ENCODE measurements at regions not wholly inside any gene's neighbourhood (a gene's known extent, or its start where the extent isn't known, plus 50 kb on each side); places are given as distances from the start of the nearest gene placed in this dataset.
"Not testable (repeated sequence)": the region's sequence is repeated elsewhere in the genome, so short reads cannot be mapped to it uniquely, and the experiment has no call there.

- peak in 1 of 2 experiments; percentile 22 for DNase-seq
These were observed 609.7 kb downstream of the SLC16A7 start for GRCh38 chr12:60205500-60205899.

GRCh38 chr12:60209521-60209920 lies 613.7 kb downstream of the SLC16A7 start:
- no peak for DNase-seq

DNA sequence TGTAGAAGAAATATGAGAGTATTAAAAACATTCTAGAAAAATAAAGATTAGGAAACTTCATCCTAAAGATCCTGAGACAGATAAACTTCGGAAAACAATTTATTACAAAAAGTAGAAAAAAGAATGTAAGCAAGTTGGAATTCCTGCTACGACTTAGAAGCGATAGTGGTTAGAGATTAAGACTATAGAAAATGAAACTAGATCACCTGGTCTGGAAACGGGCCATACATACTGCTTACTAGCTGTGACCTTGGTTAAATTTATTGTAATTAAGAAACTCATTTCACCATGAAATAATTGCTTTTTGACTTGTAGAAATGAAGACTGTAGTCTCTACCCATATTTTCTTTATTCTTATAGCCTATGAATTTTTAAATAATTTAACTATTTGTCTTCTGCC lies 614.1 kb downstream of the SLC16A7 start:
- DNase-seq = no peak

DNA sequence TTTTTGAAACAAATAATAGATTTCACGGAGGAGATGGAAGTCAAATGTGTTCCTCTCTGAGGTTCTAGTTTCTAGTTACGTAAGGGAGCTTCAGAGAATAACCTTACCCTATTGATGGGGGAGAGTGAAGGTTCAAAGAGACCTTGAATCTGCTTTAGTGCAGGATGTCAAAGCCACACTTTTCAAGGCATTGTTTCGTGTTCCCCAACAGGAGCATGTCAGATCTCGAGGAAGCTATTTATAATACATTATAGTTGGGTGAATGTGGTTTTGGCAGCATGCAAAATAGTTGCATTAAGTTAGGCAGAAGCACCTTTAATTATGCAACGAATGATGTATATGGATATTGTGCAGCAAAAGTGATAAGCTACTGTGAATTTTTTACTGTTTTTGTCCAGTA lies 614.9 kb downstream of the SLC16A7 start:
- no peak for DNase-seq

- no peak for DNase-seq
These were observed 615.4 kb downstream of the SLC16A7 start for GRCh38 chr12:60211244-60211643.

- DNase-seq = no peak
These were observed 616.6 kb downstream of the SLC16A7 start for GRCh38 chr12:60212159-60213000.

- DNase-seq = not testable (repeated sequence)
These were observed 617.4 kb downstream of the SLC16A7 start for GRCh38 chr12:60213272-60213671.

- DNase-seq = no peak
These were observed 620.4 kb downstream of the SLC16A7 start for GRCh38 chr12:60216226-60216625.

- DNase-seq = no peak
These were observed 627.4 kb downstream of the SLC16A7 start for GRCh38 chr12:60223242-60223641.

DNA sequence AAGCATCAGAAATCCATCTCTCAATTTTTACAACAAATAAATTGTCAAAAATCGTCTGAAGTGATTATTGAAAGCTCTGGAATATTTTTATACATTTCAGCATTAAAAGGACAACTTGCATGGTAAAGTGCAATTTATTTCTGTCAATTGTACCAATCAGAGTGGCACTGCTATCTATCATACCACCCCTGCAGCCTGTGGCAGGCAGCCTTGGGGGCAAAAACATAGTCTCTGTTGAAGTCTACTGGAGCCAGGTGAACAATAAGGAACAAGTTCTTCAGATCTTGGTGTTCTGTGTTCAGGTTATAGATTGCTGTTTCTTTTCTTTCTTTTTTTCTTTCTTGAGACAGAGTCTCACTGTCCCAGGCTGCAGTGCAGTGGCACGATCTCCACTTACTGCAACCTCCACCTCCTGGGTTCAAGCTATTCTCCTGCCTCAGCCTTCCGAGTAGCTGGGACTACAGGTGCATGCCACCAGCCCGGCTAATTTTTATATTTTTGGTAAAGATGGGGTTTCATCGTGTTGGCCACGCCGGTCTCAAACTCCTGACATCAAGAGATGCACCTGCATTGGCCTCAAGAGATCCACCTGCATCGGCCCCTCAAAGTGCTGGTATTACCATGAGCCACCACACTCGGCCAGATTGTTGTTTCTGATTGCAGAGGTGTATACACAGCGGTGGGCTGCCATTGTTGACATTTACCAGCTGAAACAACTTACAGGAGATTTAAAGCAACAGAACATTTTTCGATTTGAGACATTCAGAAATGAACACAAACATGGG lies 629.6 kb downstream of the SLC16A7 start:
- no peak for DNase-seq

- DNase-seq = no peak
These were observed 632.1 kb downstream of the SLC16A7 start for GRCh38 chr12:60227916-60228315.

DNA sequence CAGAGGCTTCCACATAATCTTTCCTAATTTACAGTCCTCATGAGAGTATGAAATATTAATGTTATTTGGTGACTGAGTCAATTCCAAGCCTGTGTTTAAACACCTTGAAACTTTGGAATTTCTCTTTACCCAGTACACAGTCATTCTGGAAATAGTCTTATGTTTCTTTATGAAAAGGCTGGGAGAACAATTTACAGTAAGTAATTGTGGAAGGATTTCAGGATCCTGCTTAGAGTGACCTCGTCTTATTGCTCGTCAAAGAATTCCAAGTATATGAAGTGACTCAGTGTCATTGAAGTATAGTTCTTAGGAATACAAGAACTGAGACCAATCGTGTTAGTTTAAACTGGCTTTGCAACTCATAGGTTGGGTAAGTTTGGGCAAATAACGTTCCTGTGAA lies 634.2 kb downstream of the SLC16A7 start:
- DNase-seq = no peak

- DNase-seq = no peak
These were observed 635.5 kb downstream of the SLC16A7 start for GRCh38 chr12:60231303-60231702.

DNA sequence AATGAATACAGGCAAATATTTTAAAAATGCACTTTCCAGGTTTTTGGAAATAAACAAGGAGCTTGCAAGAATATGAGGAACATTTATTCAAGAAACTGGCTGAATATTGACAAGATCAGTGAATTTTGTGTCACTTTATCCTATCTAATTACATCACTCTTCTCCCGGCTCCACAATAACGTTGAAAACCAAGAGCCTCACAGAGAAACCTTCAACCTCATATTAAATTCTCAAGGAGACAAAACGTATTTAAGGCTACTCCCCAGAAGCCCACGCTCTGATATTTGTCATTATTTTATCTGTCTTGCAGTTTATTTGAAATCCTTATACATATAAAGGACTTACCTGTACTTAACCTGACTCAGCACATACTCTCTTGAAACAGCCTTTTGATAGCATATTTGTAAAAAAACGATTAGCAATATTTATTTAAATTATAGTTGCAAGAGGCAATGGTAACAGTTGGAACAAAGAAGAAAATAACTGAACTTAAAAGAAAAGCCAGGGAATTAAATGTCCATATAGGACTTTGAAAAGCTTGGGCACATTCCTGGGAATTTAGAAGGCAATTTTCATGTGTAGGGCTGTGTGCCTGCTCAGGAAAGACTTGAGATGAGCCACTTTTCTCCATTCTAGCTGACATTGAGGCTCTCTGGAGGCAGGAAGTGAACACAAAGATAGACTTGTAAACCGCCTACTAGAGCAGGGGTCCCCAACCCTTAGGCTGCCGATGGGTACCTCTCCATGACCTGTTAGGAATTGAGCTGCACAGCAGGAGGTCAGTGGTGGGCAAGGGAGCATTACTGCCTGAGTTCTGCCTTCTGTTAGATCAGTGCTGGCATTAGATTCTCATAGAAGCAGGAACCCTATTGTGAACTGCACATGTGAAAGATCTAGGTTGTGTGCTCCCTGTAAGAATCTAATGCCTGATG lies 636.4 kb downstream of the SLC16A7 start:
- no peak for DNase-seq

- not testable (repeated sequence) for DNase-seq
These were observed 638.9 kb downstream of the SLC16A7 start for GRCh38 chr12:60234611-60235195.

- DNase-seq = no peak
These were observed 639.4 kb downstream of the SLC16A7 start for GRCh38 chr12:60235261-60235660.

DNA sequence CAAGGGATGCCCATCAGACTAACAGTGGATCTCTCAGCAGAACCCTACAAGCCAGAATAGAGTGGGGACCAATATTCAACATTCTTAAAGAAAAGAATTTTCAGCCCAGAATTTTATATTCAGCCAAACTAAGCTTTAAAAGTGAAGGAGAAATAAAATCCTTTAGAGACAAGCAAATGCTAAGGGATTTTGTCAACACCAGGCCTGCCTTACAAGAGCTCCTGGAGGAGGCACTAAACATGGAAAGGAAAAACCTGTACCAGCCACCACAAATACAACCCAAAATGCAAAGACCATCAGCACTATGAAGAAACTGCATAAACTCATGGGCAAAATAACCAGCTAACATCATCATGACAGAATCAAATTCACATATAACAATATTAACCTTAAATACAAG lies 640.6 kb downstream of the SLC16A7 start:
- DNase-seq = not testable (repeated sequence)

DNA sequence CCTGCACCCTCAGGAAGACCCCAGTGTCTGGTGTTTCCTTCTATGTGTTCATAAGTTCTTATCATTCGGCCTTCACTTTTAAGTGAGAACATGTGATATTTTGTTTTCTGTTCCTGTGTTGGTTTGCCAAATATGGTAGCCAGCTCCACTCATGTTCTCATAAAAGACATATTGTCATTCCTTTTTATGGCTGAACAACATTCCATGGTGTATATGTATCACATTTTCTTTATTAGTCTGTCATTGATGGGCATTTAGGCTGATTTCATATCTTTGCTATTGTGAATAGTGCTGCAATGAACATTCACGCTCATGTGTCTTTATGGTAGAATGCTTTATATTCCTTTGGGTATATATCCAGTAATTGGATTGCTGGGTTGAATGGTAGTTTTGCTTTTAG lies 645.1 kb downstream of the SLC16A7 start:
- DNase-seq = no peak

- DNase-seq = no peak
These were observed 655.3 kb downstream of the SLC16A7 start for GRCh38 chr12:60251091-60251490.

GRCh38 chr12:60252359-60253096 lies 656.7 kb downstream of the SLC16A7 start:
- DNase-seq = no peak

DNA sequence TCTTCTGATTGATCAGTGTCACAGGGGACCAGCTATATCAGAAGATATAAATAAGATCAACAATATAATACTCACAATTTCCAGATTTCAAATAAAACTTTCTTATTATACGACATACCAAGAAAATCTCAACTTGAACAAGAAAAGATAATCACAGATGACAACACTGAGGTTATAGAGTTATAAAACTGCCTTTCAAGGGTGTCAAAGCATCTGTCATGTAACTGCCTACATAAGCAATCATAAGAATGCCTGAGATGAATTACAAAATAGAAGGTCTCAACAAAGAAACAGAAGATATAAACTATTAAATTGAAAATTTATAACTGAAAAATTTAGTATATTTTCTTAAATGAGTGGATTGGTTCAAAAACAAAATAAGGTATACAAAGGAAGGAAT lies 659.2 kb downstream of the SLC16A7 start:
- no peak for DNase-seq

DNA sequence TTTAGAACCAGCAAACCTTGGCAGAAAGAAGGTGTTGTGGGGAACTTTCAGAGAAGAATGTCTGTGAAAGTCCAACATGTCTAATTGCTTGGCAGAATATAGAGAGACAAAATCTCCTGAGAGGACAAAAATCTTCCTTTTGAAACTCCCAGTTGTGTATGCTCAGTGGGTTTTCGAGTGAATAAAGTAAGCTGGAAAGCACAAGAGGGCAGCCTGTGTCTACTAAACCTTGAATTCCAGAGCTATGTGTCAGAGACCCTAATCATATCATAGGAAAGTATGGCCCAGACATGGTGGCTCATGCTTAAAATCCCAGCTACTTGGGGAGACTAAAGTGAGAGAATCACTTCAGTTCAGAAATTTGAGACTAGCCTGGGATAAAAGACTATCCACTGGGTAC lies 661.2 kb downstream of the SLC16A7 start:
- DNase-seq = peak; percentile 5 to 59

Measured in SW 1271 (cell line).